Activated T-cell treated with anti-CD3 and anti-CD28 coated beads, Interleukin-2, amount 50 U/mL, for 72 hours (primary cell): ENCODE measurements at regions not wholly inside any gene's neighbourhood (a gene's known extent, or its start where the extent isn't known, plus 50 kb on each side); places are given as distances from the start of the nearest gene placed in this dataset.
A peak's percentile ranks its signal among the peaks of the same experiment; 100 is the strongest.

Source experiments
- ATAC-seq, 2 donors: fragments of 150-1000 bp; cut with Tn5 transposase; replicated peaks in 1 of 2; 2 replicates each; pipeline ENCODE4 v1.10.0; 2021; ENCODE audit warnings: moderate library complexity in 2 of 2, mild to moderate bottlenecking in 1 of 2
- DNase-seq, 2 donors: peaks; one replicate each; pipeline ENCODE4 v3.0.0; 2021 to 2022; ENCODE audit warnings: mixed read lengths in 1 of 2
- H3K27ac Mint-ChIP-seq: one replicate; pipeline ENCODE4 v1.8.0; 2022; ENCODE audit warnings: mild to moderate bottlenecking, moderate library complexity, mixed read lengths
- H3K27me3 Mint-ChIP-seq: one replicate; pipeline ENCODE4 v1.8.0; 2022; ENCODE audit warnings: low read depth, mixed read lengths
- H3K36me3 Mint-ChIP-seq, 2 donors: one replicate each; pipeline ENCODE4 v1.8.0; 2022; ENCODE audit warnings: mixed read lengths in 2 of 2, mild to moderate bottlenecking in 1 of 2; ENCODE audit not compliant: insufficient read depth in 2 of 2
- H3K4me1 Mint-ChIP-seq: one replicate; pipeline ENCODE4 v1.8.0; 2022; ENCODE audit warnings: low read depth, mixed read lengths
- H3K4me3 Mint-ChIP-seq, 2 donors: one replicate each; pipeline ENCODE4 v1.8.0; 2022; ENCODE audit warnings: mild to moderate bottlenecking in 2 of 2, mixed read lengths in 2 of 2, moderate library complexity in 2 of 2
- H3K9me3 Mint-ChIP-seq, 2 donors: one replicate each; pipeline ENCODE4 v1.8.0; 2022; ENCODE audit warnings: mixed read lengths in 2 of 2

DNA sequence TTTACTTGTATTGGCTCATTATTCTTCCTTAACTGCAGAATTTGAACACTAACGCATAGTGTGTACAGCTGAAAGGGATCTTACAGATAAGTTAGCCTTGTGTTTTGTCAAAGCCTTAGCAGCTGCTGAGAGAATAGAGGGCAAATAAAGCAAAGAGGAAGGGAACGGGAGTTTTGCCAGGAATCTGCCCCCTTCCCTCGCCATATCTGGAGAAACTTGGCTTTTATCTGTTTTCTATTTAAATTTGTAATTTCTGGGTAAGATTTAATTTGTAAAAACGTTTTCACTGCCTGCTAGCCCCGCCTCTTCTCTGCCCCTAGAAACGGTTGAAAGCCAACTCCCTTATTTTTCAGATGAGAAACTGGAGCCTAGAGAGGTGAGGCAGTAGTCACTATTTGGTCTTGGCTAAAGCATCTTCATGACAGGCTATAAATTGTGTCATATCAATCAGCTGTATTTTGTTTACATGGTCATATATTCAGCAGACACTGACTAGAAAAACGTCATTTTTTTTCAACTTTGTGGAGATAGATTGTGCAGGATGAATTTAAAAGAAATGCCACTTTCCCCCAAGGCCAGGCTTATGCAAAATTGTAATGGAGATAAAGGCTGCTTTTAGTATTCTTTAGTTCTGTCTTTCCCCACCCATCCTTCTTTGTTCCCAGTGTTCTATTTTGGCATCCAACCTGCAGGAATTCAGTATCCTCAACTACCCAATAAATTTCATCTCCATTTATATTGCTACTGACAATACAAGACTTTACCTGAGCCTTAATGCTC lies 319.4 kb downstream of the SH2D1A start:
- Mint-ChIP-seq H3K27me3 (no peaks in the 10 kb centered on the region), H3K9me3 (no peaks in the 10 kb centered on the region), H3K27ac (no peak overlapping the region), H3K4me1 (no peaks in the 10 kb centered on the region), H3K36me3 (no peaks in the 10 kb centered on the region), H3K4me3 (no peak overlapping the region)
- ATAC-seq, result no peak
- DNase-seq, result no peak

DNA sequence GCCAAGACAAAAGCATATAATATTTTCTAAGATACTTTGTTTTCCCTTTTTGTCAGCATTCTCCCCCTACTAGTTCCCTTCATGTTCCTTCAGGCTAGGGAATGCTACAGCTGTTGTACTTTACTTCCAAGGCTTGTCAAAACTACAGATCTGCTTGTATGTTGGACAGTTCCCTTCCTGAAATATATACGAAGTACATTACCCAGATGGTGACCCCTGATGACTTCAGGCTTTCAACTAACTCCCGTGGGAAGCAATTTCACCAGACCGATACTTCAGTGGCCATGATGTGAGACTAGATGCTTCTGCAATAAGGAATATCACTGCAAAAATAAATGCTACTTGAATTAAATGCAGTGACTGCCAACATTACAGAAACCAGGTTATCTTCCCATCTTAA lies 332.8 kb downstream of the SH2D1A start:
- H3K9me3 Mint-ChIP-seq, result no peaks in the 10 kb centered on the region
- no peaks in the 10 kb centered on the region for H3K4me1 Mint-ChIP-seq
- no peaks in the 10 kb centered on the region for H3K27me3 Mint-ChIP-seq
- H3K4me3 Mint-ChIP-seq, result no peak overlapping the region
- DNase-seq (no peak), ATAC-seq (no peak)
- H3K27ac Mint-ChIP-seq, result no peak overlapping the region
- H3K36me3 Mint-ChIP-seq, result peaks cover 0 to 2% of the 10 kb centered on the region in 2 donors

- H3K9me3 Mint-ChIP-seq, result peaks cover 2% of the 10 kb centered on the region in 2 donors
Observed at GRCh38 chrX:124680287-124680686, 333.9 kb downstream of the SH2D1A start.

DNA sequence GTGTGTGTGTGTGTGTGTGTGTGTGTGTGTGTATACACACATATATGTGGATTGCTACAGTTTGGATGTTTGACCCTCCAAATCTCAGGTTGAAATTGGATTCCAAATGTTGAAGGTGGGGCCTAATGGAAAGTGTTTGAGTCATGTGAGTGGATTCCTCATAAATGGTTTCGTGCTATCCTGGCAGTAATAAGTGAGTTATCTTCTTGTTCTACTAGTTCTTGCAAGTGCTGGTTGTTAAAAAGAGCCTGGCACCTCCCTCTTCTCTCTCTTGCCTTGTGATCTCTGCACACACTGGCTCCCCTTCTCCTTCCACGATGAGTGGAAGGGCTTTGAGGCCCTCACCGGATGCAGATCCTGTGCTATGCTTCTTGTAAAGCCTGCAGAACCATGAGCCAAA lies 344.1 kb downstream of the SH2D1A start:
- Mint-ChIP-seq H3K4me3 (no peak overlapping the region), H3K36me3 (no peaks in the 10 kb centered on the region)

More at GRCh38 chrX:124680287-124680686, 333.9 kb downstream of the SH2D1A start:
- Mint-ChIP-seq H3K4me1 (no peaks in the 10 kb centered on the region), H3K36me3 (peaks cover 0 to 4% of the 10 kb centered on the region in 2 donors), H3K4me3 (no peak overlapping the region), H3K27ac (no peak overlapping the region), H3K27me3 (no peaks in the 10 kb centered on the region)
- DNase-seq, result no peak
- ATAC-seq, result no peak

DNA sequence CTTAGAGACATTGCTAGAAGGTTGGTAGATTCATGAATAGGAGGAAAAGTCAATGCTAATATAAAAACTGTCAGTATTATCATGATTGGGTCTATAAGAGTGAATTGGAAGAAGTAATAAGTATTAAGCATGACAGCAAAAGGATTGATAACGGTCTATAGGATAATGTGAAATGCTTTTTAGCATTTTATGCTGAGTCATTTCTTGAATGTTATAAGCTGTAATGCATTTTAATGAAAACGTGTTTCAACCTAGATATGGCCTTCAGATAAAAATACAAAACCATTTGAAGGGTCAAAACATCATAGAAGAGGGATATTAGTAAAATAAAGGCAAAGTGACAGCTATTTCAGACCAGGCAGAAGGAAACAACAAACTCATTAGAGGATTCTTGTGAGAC lies 353.5 kb downstream of the SH2D1A start:
- no peak for DNase-seq
- Mint-ChIP-seq H3K36me3 (no peaks in the 10 kb centered on the region), H3K4me3 (no peak overlapping the region)

More for the DNA sequence above, 344.1 kb downstream of the SH2D1A start:
- no peaks in the 10 kb centered on the region for H3K9me3 Mint-ChIP-seq
- H3K27me3 Mint-ChIP-seq, result no peaks in the 10 kb centered on the region
- no peaks in the 10 kb centered on the region for H3K4me1 Mint-ChIP-seq
- no peak overlapping the region for H3K27ac Mint-ChIP-seq
- DNase-seq, result no peak
- no peak for ATAC-seq

DNA sequence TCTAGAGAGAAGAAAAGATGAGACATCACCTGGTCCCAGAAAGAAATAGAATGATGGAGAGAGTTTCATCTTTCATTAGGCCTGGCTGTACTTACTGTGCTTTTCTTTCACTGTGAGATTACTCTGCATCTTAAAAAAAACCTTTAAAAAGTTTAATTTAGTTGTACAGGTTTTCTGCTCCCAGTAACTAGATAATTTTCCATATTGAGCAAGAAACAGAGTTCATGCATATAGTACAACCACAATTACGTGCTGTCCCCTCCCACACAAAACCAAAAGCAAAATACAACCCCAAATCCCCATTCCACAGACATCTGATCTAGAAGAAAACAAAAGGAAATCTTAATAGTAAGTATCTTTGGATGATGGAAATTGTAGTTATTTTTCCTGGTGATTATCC lies 371.2 kb downstream of the SH2D1A start:
- ATAC-seq (peak in 1 of 2 donors; percentile 34), DNase-seq (no peak)
- Mint-ChIP-seq H3K9me3 (no peaks in the 10 kb centered on the region), H3K27me3 (no peaks in the 10 kb centered on the region), H3K4me3 (no peak overlapping the region), H3K27ac (no peak overlapping the region), H3K36me3 (no peaks in the 10 kb centered on the region), H3K4me1 (peaks cover 8% of the 10 kb centered on the region)

More for the DNA sequence above, 353.5 kb downstream of the SH2D1A start:
- ATAC-seq, result no peak
- no peaks in the 10 kb centered on the region for H3K9me3 Mint-ChIP-seq
- H3K4me1 Mint-ChIP-seq, result no peaks in the 10 kb centered on the region
- no peak overlapping the region for H3K27ac Mint-ChIP-seq
- no peaks in the 10 kb centered on the region for H3K27me3 Mint-ChIP-seq

GRCh38 chrX:124719060-124719459 lies 372.7 kb downstream of the SH2D1A start:
- Mint-ChIP-seq H3K4me3 (no peak overlapping the region), H3K4me1 (peaks cover 8% of the 10 kb centered on the region), H3K27ac (no peak overlapping the region), H3K36me3 (no peaks in the 10 kb centered on the region), H3K27me3 (no peaks in the 10 kb centered on the region), H3K9me3 (no peaks in the 10 kb centered on the region)
- DNase-seq (no peak), ATAC-seq (no peak)

- Mint-ChIP-seq H3K4me3 (no peak overlapping the region), H3K36me3 (no peaks in the 10 kb centered on the region), H3K27ac (no peak overlapping the region), H3K4me1 (peaks cover 8% of the 10 kb centered on the region), H3K27me3 (no peaks in the 10 kb centered on the region), H3K9me3 (no peaks in the 10 kb centered on the region)
- no peak for DNase-seq
- ATAC-seq, result no peak
Observed at GRCh38 chrX:124720532-124720931, 374.2 kb downstream of the SH2D1A start.

DNA sequence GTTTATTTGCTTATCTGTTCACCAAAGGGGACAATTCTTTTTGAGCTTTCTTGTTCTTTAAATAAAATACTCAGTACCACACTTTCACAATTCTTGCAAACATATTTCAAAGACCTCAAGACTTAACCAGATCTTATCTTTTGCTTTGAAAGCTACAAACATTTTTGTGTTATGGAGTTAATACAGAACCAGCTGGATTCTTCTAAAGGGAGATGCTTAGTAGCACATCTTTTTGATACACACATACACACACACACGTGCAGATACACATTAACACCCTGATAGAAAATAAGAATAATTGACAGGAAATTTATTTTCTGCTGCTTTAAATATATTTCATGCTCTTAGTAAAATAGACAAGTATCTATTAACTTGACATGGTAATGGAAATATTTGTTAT lies 379.1 kb downstream of the SH2D1A start:
- Mint-ChIP-seq H3K4me3 (no peak overlapping the region), H3K27me3 (no peaks in the 10 kb centered on the region), H3K9me3 (no peaks in the 10 kb centered on the region), H3K4me1 (peaks cover 13% of the 10 kb centered on the region), H3K27ac (no peak overlapping the region), H3K36me3 (no peaks in the 10 kb centered on the region)
- DNase-seq (no peak), ATAC-seq (no peak)

- no peaks in the 10 kb centered on the region for H3K36me3 Mint-ChIP-seq
- no peak overlapping the region for H3K4me3 Mint-ChIP-seq
- no peaks in the 10 kb centered on the region for H3K27me3 Mint-ChIP-seq
- peaks cover 13% of the 10 kb centered on the region for H3K4me1 Mint-ChIP-seq
- ATAC-seq (no peak), DNase-seq (no peak)
- H3K9me3 Mint-ChIP-seq, result no peaks in the 10 kb centered on the region
- H3K27ac Mint-ChIP-seq, result no peak overlapping the region
Observed at GRCh38 chrX:124726292-124726691, 379.9 kb downstream of the SH2D1A start.

DNA sequence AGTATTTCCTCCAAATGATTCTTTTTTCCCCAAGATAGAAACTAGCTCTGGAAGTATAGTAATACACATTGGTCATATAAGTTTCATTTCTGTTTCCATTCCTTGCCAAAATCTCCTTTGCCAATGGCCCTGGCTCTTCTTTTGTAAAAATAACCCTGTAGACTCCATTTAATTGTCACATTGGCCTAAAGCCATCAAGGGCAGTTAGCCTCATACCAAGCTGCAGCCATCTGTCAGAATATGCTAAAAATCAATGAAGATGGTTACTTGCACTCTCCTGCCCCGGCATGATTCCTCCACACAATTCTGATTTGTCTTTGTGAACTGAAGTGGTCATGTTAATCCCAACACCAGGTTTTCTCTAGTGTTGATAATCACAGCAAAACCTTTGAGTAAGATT lies 380.5 kb downstream of the SH2D1A start:
- no peak for ATAC-seq
- Mint-ChIP-seq H3K27ac (no peak overlapping the region), H3K27me3 (no peaks in the 10 kb centered on the region), H3K4me3 (no peak overlapping the region), H3K4me1 (peaks cover 13% of the 10 kb centered on the region), H3K9me3 (no peaks in the 10 kb centered on the region), H3K36me3 (no peaks in the 10 kb centered on the region)
- DNase-seq, result no peak

DNA sequence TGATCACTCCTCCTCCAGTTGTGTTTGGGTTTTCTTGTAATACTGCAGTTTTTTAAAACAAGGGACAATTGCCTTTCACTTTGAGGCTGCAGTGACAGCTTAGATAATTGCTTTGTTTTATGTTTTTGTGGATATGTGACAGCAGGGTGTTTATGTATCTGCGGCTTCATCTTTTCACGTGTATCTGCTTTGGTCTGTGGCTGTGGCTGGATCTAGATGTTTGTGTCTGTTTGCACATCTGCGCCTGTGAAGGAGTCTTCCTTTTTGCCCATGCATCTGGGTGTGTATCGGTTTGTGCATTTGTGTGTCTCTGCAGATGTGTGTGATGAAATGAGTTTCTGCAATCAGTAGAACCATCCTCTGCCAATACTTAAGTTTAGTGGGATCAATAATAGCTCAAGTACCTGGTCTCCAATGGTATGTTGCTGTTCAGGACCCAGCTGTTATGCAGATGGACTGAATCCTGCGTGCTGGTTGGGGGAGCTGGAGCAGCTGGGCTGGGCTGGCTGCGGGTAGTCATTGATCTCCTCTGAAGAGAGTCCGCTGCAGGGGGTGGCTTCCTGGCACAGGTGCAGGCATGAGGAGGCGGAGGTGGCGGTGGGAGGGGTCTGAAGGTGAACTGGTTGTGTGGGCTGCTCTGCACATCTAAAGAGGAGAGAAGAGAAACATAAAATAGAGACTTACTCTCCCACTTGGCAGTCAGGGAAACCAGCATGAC lies 390.3 kb downstream of the SH2D1A start:
- Mint-ChIP-seq H3K27ac (no peak overlapping the region), H3K4me3 (peak overlapping the region; percentile 73 to 74), H3K36me3 (peaks cover 0 to 3% of the 10 kb centered on the region in 2 donors), H3K27me3 (peaks cover 15% of the 10 kb centered on the region), H3K4me1 (peaks cover 22% of the 10 kb centered on the region), H3K9me3 (no peaks in the 10 kb centered on the region)
- ATAC-seq (peak; percentile 76 to 89), DNase-seq (peak; percentile 23 to 48)

GRCh38 chrX:124737771-124738170 lies 391.4 kb downstream of the SH2D1A start:
- ATAC-seq (no peak), DNase-seq (no peak)
- peaks cover 0 to 3% of the 10 kb centered on the region in 2 donors for H3K36me3 Mint-ChIP-seq
- no peak overlapping the region for H3K4me3 Mint-ChIP-seq
- H3K9me3 Mint-ChIP-seq, result no peaks in the 10 kb centered on the region
- peaks cover 10% of the 10 kb centered on the region for H3K27me3 Mint-ChIP-seq
- no peak overlapping the region for H3K27ac Mint-ChIP-seq
- H3K4me1 Mint-ChIP-seq, result peaks cover 17% of the 10 kb centered on the region
